NCI-H2227 (cell line): ENCODE measurements at regions not wholly inside any gene's neighbourhood (a gene's known extent, or its start where the extent isn't known, plus 50 kb on each side); places are given as distances from the start of the nearest gene placed in this dataset.
A peak's percentile ranks its signal among the peaks of the same experiment; 100 is the strongest.
"Not testable (repeated sequence)": the region's sequence is repeated elsewhere in the genome, so short reads cannot be mapped to it uniquely, and the experiment has no call there.

Experiments used
- DNase-seq: peaks from one replicate; lab custom pipeline; 2025; ENCODE audit not compliant: unreplicated experiment; lab: John Stamatoyannopoulos, UW

DNA sequence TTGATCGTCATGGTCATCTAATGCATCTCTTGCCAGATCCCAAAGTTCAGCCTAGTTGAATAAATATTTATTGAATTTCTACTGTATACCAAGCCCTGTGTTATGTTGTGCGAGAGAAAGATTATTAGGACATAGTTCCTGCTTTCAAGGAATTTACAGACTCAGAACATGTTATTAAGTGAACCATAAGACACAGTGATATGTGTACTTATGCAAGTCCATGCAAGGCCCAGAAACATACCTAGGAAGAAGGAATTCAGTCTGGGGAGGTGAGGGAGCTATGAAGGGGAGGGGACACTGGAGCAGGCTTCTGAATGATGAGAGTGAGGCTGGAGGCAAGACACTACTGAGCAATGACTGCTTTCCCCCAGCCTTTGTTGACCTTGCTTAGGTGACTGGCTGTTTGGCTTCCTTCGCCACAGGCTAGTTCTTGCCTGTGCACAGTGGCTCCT is 81.4 kb downstream of the ACAA2 start:
- no peak for DNase-seq

DNA sequence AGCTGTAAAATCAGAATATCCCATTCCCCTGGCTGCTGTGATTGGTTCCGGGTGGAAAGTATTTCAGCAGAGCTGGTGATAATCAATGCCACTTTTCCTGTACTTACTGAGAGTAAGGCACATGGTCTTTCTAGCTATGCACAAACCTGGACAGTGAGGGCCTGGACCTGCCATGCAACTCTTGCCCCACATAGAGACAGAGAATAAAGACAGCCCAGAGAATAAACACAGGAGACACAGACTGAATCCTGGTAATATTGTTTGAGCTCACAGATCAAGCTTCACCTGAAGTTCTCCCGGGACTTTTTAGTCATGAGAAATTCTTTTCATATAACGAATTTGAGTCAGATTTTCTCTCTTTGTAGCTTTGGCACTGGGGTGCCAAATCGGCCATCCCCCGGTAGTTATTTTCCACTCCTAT is 81.9 kb downstream of the ACAA2 start:
- no peak for DNase-seq

DNA sequence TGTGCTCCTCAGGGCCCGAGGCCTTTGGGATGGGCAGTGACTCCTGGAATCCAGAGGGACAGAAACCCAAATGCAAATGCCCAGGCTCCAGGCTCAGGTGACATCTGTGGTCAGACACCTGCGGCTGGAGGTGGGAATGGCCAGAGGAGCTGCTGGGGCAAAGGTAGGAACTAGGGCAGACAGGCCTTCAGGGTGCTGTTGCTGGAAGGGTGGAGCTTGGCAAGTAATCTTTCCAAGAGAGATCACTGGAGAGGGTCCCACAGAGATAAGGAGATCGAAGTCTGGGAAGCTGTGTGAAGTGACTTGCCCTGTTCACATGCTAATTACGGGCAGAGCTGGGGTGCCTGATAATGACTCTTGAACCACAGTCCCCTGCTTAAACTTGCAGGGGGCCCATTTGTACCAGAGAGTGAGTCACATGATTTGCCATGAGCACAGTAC is 82.4 kb downstream of the ACAA2 start:
- DNase-seq, result no peak

DNA sequence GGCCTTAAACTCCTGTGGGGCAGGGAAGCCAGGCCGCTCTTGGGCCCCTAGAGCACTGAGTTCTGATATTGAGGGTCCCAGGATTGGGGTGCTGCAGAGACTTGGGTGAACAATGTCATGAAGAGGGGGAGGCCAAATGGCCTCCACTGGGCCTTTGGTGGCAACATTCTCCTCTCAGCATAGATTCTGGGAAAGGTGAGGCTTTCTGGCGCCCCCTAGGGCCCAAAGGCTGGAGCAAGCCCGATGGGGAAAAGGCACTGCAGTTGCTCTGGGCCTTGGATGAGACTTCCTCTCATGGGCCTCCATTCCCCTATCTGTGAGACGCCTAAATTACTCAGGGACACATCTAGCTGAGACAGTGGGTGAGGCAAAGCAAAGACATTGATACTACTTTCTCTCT is 84.8 kb downstream of the ACAA2 start:
- DNase-seq, result peak; percentile 18

DNA sequence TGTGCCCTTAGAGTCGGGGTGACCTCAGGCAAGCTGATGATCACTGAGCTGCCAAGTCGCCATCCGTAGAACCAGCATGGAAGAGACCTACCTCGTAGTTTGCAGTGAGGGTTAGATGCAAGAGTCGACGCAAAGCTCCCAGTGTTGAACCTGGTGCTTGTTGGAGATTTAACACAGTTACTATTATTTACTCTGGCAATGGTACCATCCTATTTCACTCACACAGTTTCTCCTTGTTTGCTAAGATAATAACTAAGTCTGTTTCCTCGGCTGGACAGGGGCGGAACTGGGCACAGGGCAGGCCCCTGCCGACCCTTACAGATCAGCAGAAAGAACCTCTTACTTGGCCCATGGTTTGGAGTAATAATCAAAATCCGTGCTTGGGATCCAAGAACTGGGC is 85.5 kb downstream of the ACAA2 start:
- no peak for DNase-seq

DNA sequence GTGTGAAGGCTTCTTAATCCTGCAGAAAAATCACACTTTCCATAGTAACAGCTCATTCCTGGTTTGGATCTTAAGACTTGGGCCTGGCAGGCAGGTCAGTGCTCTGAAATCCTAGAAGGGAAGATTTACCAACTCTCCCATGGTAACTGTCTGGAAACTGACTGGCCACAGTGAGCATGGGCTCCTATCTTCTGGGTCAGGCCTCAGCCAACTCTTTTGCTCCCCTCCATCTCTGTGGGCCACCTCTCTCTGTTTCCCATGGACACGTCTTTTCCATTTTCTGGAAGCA is 86.7 kb downstream of the ACAA2 start:
- no peak for DNase-seq

DNA sequence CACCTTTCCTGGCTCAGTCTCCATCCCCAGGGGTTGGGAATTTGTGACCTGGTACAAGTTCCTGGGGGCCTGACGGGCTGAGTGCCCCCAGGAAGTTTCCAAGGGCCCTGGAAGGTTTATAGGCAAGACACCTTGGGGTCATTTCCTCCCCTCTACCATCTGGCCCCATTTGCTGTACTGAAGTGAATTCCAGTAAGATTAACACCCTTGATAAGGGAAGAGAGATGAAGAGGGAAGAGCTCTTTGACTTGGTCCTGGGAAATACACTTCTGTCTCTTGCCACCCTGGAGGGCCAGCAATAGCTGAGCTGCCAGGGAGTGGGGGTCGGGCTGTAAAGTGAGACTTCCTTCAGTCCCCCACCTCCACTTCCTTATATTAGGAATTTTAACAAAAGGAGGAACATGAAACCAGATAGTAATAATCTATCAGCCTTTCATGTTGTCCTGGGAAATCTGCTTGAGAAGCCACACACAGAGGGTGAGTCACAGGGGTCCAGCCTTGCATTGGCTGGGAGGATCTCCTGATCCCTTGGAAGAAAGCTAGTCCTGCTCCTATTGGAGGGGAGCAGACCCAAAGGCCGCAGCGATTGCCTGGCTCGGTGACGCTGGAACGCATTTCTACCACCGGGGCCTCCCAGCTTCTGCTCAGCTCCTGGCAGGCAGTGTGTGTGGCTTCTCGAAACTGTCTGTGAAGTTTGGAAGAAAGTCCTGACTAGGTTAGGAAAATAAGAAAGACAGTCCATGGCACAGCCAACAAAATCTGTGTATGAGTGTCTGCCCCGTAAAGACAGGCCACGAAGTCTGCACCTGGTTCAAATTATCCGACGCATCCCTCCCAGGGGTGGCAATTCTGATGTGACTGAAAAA is 87.3 kb downstream of the ACAA2 start:
- DNase-seq, result no peak

DNA sequence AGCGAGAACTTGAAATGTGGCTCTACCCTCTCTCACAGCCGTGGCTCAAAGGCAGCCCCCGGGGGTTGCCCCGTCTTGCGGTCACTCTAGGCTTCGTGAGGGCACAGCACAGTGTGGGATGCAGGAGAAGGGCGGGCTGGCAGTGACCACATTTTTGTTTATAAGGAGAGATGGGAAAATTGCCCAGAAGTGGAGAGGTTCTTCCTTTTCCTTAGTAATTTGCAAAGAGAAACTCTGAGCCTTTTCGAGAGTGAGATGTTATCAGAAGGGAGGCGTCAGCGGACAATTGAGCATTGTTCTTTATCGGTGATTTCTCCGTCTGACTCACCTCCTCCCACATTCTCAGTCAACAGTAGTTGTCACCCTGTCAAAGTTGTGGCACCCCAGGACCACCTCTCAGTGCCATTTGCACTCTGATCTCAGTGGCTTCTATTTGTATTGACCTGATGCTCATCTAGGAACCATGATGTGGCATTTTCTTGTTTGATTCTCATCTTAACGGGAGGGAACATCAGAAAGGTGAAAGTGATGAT is 89.6 kb downstream of the ACAA2 start:
- no peak for DNase-seq

DNA sequence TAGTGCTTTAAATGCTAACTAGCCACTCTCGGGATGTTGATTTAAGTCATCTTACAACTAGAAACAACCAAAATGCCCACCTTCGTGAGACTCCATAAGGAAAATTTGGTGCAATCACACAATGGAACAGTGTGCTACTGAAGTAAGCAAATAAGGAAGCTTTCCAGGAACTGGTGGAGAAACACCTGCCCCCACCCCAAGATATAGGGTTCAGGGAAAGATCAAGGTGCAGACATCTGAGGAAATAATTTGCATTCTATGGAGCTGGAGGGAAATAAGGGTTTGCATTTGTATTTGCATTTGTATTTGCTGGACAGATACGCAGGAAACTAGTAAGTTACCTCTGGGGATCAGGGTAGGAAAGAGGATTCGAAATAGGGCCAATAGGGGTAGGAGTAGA is 90.9 kb downstream of the ACAA2 start:
- no peak for DNase-seq

DNA sequence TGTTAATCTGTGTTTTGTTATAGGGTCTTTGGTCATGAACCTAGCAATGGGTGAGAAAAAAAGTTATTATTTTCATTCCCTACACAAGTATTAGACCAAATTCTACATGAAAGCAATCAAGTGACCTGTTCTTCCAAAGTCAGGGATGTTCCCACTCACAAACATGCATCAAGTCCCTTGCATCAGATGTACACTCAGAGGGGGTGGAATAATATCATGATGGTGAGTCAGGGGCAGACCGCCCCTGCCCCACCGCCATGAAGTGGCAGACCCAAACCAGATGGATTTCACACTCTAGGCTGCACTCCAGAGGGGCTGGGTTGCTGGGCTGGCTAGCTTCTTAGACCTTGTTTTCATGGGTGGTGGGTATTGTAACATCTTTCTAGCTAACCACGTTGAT is 91.4 kb downstream of the ACAA2 start:
- no peak for DNase-seq

DNA sequence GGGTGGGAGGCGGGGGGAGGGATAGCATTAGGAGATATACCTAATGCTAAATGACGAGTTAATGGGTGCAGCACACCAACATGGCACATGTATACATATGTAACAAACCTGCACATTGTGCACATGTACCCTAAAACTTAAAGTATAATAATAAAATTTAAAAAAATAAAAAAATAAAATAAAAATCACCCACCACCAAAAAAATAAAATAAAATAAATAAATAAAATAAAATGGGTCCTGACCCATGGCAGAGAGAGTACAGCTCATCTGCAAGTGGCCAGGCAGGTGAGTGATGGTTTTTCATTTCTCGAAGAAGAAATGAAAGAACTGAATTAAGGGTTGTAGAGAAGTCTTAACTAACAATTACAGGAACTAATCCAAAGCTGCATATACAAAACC is 92.4 kb downstream of the ACAA2 start:
- DNase-seq, result not testable (repeated sequence)

DNA sequence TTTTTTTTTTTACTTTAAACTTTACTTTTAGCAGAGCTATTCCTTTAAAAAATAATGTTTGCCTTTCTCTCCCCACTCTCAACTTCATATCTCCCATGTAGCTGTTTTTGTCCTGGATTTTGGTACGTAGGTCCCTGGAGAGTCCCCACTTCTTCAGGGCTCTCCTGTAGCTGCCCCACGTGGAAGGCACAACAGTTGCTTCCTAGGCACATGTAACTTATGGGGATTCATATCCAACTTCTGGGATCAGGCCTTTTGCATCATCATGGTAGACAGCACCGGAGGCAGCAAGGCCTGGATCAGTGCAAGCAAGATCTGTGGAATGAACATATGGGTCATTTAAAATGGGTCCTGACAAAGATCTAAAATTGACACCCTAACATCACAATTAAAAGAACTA is 95.7 kb downstream of the ACAA2 start:
- no peak for DNase-seq

DNA sequence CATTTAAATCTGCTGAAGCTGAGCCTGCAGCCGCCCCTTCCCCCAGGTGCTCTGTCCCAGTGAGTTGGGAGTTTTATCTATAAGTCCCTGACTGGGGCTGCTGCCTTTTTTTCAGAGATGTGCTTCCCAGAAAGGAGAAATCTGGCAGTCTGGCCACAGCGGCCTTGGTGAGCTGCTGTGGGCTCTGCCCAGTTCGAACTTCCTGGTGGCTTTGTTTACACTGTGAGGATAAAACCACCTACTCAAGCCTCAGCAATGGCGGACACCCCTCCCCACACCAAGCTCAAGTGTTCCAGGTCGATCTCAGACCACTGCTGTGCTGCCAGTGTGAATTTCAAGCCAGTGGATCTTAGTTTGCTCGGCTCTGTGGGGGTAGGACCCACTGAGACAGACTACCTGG is 97.3 kb downstream of the ACAA2 start:
- no peak for DNase-seq

DNA sequence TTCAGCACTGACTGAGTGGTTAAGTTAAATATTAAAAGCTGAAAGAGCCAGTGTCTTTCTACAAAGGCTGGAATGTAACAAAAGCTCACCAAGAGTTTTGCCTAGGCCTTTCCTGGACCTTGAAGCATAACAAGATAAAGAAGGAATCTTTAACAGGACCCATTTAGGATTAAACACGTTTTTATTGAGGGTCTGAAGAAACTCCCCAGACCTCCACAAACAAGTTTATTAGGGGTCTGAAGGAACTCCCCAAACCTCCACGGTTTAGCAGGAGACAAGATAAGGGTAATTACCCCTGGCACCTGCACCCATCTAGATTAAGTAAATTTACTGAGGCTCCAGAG is 104.0 kb downstream of the ACAA2 start:
- no peak for DNase-seq

DNA sequence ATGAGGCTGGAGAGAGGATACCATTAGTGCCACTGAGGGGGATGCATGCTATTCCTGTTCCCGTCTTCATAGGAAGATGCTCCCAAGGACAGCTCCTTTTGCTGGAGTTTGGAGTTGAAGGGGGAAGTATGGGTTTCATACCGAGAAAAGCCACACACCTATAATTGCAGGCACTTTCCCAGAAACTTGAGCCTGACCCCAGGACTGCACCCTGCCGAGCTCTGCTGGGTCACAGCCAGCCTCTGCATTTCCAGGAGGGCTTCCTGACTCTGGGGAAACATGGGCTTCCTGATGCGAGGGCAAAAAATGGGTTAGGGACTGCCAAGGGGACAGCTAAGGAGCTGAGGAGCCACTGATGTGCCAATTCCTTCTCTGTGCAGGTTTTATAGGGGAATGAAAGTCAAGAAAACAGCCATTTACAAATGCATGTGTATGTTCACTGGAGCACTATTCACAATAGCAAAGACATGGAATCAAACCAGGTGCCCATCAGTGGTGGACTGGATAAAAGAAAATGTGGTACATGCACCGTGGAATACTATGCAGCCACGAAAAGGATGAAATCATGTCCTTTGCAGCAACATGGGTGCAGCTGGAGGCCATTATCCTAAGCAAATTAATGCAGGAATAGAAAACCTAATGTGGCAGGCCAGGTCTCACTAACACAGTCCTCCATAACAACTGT is 104.5 kb downstream of the ACAA2 start:
- DNase-seq, result no peak

DNA sequence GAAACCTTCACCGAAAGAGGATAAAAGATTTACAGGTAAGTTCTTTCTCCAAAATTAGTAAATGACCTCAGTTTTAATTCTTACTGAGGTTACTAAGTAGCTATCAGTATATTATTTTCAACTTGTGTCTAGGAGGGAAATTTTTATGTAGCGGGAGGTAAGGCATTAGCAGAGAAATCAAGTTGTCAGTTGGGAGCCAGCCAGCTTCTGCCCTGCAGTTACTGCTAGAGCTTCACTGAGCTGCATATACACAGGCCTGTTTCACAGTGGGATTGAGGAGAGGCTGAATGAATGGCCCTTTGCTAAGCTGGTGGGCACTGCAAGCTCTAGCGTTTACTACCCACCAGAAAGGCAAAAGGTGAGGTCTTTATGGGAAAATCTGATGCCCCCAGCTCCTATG is 105.7 kb downstream of the ACAA2 start:
- no peak for DNase-seq

DNA sequence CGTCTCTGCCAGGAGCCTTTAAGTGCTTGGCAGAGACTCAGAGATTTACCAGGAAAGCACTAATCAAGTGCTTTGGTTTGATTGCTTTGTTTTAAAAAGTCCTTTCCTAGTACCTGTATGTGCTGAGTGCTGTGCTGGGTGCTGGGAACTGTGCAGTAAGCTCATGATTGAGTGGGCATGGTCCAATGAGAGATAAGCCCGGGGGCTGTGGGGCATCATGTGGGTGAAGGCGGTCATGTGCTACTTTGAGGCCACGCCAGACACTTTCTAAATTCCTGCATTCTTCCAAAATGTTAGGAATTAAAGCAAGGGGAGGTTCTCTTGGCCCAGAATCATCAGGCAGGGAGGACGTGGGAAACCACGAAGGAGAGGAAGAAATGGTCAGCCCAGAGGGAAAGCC is 109.0 kb downstream of the ACAA2 start:
- DNase-seq, result no peak

DNA sequence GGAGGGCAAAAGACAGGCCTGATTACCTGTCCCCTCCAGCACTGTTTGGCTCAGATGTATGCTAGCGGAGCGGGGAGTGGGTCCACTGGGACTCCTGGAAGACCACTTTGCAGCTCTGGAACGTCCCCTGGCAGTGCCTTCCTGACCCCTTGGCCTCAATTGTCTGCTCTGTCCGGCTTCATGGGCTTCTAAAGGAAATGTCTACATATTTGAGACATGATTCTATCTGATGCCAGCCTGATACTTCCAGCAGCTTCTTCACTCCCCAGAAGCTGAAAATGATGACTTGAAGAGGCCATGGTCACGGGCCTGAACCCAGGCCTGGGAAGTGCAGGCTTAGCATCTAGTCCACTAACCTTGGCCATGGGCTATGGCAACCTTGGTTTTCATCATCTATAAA is 112.1 kb downstream of the ACAA2 start:
- no peak for DNase-seq

DNA sequence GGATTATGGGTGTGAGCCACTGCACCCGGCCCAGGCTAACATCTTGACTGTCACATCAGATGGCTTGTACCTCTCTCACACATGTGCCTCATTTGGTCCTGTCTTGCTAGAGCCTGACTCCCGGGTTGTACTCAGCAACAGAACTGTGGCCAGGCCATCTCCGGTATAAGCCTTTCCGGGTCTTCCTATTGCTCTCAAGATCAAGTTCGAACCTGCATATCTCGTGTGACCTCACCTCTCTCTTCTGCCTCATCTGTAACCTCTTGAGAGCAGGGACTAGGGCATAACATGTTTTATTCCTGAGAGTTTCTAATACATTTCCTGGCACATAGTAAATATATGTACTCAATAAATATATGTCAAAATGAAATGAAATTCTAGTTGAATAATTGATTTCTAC is 114.0 kb downstream of the ACAA2 start:
- DNase-seq, result no peak

DNA sequence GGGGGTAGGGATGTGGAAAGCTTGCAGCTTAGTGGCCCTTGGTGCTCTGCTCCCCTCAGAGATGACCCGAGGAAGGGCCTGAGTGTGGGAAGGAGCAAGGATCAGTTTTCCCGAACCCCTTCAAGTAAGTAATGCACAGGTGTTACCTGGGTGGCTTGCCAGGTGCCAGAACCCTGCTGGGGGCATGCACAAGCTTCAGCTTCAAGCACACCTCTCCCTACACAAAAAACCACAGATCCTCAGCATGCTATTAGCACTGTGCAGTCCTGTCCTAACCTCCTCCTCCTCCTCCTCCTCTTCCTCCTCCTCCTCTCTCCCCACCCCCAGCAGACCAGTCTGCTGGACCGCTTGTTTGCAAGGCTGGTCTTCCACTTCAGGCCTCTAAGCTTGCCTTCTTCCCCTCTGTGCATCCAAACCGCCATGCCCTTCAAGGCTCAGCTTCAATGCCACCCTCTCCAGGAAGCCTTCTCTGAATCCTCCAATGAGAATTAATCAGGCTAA is 114.8 kb downstream of the ACAA2 start:
- no peak for DNase-seq

DNA sequence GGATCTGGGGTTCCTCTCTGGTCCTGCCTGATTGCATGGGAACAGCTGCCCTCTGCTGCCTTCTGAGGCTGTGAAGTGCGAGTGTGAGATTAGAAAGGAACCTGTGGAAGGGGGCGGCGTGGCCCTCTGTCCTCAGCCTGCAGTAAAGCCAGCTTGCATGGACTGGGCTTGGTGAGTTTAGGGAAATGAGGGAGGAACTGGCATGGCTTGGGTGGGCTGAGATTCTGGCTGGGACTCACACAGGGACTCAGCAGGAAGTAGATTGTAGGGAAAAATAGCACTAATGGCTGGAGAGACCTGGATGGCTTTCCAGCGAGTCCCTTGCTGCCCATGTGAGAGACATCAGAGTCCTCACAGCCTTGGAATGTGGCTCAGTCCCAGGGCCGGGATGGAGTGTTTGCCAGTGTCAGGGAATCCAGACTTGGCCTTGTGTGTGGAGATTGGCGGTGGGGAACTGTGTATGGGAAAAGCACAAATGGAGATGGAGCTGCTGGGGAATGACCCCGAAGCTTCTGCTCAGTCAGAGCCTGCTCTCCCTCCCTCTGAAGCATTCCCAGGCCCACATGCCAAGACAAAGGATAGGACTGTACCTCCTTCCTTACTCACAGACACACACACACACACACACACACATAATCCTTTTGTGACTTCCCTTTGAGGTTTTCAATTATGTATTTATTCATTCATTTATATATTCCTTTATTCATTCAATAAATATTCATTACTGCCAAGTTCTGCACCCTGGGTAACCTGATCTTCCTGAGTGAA is 115.4 kb downstream of the ACAA2 start:
- no peak for DNase-seq

DNA sequence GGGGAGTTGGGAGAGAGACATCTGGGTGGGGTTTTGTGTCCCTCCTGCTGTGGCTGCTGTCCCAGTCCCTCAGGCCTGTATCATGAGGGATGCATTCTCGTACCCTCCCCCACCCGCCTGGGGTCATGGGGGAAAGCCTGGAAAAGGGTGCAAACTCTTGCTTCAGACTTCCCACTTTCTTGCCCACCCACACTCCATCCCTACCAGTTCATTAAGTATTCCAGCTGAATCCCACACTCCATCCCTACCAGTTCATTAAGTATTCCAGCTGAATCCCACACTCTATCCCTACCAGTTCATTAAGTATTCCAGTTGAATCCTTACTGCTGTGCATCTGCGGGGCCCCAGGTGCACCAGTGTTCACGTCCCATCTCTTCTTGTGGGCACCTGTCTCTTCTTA is 116.3 kb downstream of the ACAA2 start:
- no peak for DNase-seq
